ENCODE measurements at regions not wholly inside any gene's neighbourhood (a gene's known extent, or its start where the extent isn't known, plus 50 kb on each side); places are given as distances from the start of the nearest gene placed in this dataset.
A peak's percentile ranks its signal among the peaks of the same experiment; 100 is the strongest.
"Not testable (repeated sequence)": the region's sequence is repeated elsewhere in the genome, so short reads cannot be mapped to it uniquely, and the experiment has no call there.

DNA sequence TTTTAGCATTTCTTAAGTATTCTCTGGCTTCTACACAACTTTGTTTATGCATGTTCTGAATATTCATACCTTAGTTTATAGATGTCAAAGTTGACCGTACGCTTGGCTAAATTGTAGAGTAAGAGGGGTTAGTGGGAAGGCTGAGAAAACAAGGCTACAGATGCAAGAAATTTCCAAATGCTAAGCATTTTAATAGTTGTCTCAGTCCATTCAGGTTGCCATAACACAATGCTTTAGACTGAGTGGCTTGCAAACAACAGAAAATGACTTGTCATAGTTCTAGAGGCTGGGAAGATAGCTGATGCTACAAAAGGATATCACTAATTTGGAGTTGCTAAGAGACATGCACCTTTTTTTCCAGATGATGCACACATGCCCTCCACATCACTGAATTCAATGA is 53.0 kb upstream of the C1QTNF3 start:
- H3K36me3 Mint-ChIP-seq; CTCF ChIA-PET; H3K4me3 Mint-ChIP-seq; H3K27ac Mint-ChIP-seq; DNase-seq; H3K4me1 Mint-ChIP-seq; ATAC-seq; H3K9me3 Mint-ChIP-seq (ENCODE audit: low read depth); H3K27me3 Mint-ChIP-seq: not testable (repeated sequence)

DNA sequence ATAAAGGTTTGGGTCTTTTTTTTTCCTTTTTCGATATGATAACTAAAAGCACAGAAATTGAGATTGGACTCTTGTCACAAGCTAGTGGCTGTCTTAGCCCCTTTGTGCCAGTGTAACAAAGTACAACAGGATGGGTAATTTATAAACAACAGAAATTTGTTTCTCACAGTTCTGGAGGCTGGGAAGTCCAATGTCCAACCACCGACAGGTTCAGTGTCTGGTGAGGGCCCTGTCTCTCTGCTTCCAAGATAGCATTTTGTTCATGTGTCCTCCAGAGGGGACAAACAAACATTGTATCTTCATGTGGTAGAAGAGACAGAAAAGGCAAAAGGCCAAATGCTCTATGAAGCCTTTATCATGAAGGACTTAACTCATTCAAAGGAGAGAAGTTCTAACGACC is 56.9 kb upstream of the C1QTNF3 start:
- H3K36me3 Mint-ChIP-seq; DNase-seq; CTCF ChIA-PET; H3K4me3 Mint-ChIP-seq; H3K27me3 Mint-ChIP-seq; H3K27ac Mint-ChIP-seq; H3K4me1 Mint-ChIP-seq; H3K9me3 Mint-ChIP-seq (ENCODE audit: low read depth); ATAC-seq: not testable (repeated sequence)

DNA sequence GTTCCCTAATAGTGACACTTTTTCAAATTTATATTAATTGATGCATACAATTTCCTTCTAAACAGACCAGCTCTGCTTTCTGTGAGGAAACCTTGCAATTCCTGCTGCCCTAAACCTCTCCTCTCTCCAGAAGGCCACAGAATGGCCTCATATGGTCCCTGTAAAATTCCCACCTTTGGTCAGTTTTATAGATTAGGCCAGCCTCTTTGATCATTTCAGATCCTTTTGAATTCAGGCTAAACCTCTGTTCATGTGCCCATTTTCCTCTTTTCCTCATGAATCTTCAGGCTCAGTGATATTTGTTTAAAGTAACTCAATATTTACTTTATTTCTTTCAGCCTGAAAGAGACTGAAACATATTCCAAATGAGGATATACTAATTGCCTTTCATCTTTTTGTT is 58.6 kb upstream of the C1QTNF3 start:
- CTCF ChIA-PET; H3K27me3 Mint-ChIP-seq; DNase-seq; H3K4me1 Mint-ChIP-seq; H3K4me3 Mint-ChIP-seq; H3K27ac Mint-ChIP-seq; H3K36me3 Mint-ChIP-seq; H3K9me3 Mint-ChIP-seq (ENCODE audit: low read depth); ATAC-seq: not testable (repeated sequence)

DNA sequence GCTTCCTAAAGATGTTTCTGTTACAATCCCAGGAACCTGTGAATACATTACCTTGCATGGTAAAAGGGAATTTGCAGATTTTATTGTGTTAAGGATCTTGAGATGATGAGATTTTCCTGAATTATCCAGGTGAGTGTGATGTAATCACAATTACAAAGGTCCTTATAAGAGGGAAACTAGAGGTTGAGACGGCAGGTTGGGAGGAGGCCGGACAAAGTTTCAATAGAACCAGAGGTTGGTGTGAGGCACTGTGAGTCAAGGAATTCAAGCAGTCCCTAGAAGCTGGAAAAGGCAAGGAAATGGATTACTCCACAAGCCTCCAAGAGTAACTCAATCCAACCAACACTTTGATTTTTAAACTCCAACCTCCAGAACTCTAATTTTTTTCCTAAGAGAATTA is 65.9 kb upstream of the C1QTNF3 start:
- H3K27me3 Mint-ChIP-seq = not testable (repeated sequence)

DNA sequence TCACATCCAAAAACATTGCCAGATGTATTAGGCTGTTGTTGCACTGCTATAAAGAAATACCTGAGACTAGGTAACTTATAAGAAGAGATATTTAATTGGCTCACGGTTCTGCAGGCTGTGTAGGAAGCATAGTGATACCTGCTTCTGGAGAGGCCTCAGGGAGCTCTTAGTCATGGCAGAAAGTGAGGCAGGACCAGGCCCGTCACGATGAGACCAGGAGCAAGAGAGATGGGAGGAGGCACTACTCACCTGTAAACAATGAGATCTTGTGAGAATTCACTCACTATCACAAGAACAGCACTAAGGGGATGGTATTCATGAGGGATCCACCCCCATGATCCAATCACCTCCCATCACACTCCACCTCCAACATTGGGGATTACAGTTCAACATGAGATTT is 81.3 kb upstream of the C1QTNF3 start:
- CTCF ChIA-PET; DNase-seq; H3K4me1 Mint-ChIP-seq; H3K27me3 Mint-ChIP-seq; H3K9me3 Mint-ChIP-seq (ENCODE audit: low read depth); H3K27ac Mint-ChIP-seq; H3K4me3 Mint-ChIP-seq; H3K36me3 Mint-ChIP-seq; ATAC-seq: not testable (repeated sequence)

More for the DNA sequence above, 65.9 kb upstream of the C1QTNF3 start:
- H3K4me3 Mint-ChIP-seq; ATAC-seq; H3K36me3 Mint-ChIP-seq; DNase-seq; CTCF ChIA-PET; H3K27ac Mint-ChIP-seq; H3K9me3 Mint-ChIP-seq (ENCODE audit: low read depth); H3K4me1 Mint-ChIP-seq: not testable (repeated sequence)

DNA sequence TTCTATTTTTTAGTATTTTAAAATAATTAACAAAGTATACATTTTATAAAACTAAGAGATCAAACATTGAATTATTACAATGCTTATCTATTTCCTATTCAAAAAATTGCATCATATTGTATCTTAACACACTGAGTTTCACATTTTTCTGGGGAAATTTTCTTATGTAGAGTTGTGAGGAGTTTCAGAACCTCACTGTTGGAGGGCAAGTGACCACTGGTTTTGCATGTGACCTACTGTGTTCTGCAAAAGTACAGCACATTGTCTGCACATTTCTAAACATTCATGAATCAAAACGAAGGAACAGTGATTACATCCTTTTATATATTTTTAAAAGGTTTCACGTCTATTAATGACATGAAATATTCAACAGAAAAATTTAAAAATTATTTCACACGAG is 82.3 kb upstream of the C1QTNF3 start:
- H3K9me3 Mint-ChIP-seq (ENCODE audit: low read depth); H3K36me3 Mint-ChIP-seq; ATAC-seq; H3K4me1 Mint-ChIP-seq; CTCF ChIA-PET; H3K27me3 Mint-ChIP-seq; H3K27ac Mint-ChIP-seq; DNase-seq; H3K4me3 Mint-ChIP-seq: not testable (repeated sequence)

DNA sequence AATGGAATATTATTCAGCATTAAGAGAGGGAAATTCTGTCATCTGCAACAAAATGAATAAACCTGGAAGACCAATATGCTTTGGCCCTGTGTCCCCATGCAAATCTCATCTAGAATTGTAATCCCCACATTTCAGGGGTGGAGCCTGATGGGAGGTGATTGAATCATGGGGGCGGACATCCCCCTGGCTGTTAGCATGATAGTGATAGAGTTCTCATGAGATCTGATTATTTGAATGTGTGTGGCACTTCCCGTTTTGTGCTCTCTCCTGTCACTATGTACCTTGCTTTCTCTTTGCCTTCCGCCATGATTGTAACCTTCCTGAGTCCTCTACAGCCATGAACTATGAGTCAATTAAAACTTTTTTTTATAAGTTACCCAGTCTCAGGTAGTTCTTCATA is 83.7 kb upstream of the C1QTNF3 start:
- H3K9me3 Mint-ChIP-seq (ENCODE audit: low read depth); CTCF ChIA-PET; H3K27me3 Mint-ChIP-seq; DNase-seq; H3K4me1 Mint-ChIP-seq; H3K27ac Mint-ChIP-seq; H3K36me3 Mint-ChIP-seq; ATAC-seq; H3K4me3 Mint-ChIP-seq: not testable (repeated sequence)

DNA sequence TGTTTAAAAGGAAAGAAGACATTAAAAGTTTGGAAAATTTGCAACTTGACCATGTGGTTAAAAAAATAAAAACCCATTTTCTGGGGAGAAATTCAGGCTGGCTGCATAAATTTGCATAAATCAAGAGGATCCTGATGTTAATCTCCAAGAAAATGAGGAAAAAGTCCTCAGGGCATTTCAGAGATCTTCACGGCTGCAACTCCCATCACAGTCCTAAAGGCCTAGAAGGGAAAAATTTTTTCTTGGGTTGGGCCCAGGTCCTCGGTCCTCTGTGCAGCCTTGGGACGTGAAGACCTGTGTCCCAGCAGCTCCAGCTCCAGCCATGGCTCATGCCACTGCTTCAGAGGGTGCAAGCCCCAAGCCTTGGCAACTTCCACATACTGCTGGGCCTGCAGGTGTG is 84.8 kb upstream of the C1QTNF3 start:
- ATAC-seq; H3K9me3 Mint-ChIP-seq (ENCODE audit: low read depth); H3K27me3 Mint-ChIP-seq; DNase-seq; CTCF ChIA-PET; H3K4me1 Mint-ChIP-seq; H3K27ac Mint-ChIP-seq; H3K4me3 Mint-ChIP-seq; H3K36me3 Mint-ChIP-seq: not testable (repeated sequence)

DNA sequence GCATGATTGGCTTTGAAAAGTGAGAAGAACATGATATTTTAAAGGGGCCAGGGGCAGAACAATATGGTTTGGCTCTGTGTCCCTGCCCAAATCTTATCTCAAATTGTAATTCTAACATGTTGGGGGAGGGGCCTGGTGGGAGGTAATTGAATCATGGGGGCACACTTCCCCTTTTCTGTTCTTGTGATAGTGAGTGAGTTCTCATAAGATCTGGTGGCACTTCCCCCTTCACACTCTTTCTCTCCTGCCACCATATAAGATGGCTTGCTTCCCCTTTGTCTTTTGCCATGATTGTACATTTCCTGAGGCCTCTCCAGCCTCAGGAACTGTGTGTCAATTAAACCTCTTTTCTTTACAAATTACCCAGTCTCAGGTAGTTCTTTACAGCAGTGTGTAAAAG is 85.9 kb upstream of the C1QTNF3 start:
- H3K36me3 Mint-ChIP-seq, CTCF ChIA-PET: not testable (repeated sequence)

DNA sequence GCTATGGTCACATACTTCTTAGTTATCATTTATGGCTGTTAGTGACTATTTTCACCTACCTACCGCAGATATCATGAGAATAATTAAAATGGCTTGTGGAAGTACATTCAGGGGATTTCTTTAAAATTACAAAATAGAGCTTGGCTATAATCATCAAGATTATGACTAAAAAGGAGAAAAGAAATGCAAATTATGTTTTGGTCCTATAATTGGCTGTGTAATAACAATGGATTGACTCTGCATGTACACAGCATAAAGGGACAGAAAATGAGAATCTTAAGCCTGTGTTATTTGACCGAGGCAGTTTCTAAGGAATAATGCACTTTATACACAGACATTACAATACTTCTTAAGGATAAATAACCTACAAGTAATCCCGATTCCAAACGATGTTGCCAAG is 112.0 kb upstream of the C1QTNF3 start:
- H3K4me1 Mint-ChIP-seq; H3K4me3 Mint-ChIP-seq; DNase-seq; H3K27me3 Mint-ChIP-seq; CTCF ChIA-PET; H3K9me3 Mint-ChIP-seq (ENCODE audit: low read depth); ATAC-seq; H3K36me3 Mint-ChIP-seq; H3K27ac Mint-ChIP-seq: not testable (repeated sequence)

More for the DNA sequence above, 85.9 kb upstream of the C1QTNF3 start:
- H3K9me3 Mint-ChIP-seq (ENCODE audit: low read depth); DNase-seq; H3K4me1 Mint-ChIP-seq; H3K27ac Mint-ChIP-seq; ATAC-seq; H3K4me3 Mint-ChIP-seq; H3K27me3 Mint-ChIP-seq: not testable (repeated sequence)

DNA sequence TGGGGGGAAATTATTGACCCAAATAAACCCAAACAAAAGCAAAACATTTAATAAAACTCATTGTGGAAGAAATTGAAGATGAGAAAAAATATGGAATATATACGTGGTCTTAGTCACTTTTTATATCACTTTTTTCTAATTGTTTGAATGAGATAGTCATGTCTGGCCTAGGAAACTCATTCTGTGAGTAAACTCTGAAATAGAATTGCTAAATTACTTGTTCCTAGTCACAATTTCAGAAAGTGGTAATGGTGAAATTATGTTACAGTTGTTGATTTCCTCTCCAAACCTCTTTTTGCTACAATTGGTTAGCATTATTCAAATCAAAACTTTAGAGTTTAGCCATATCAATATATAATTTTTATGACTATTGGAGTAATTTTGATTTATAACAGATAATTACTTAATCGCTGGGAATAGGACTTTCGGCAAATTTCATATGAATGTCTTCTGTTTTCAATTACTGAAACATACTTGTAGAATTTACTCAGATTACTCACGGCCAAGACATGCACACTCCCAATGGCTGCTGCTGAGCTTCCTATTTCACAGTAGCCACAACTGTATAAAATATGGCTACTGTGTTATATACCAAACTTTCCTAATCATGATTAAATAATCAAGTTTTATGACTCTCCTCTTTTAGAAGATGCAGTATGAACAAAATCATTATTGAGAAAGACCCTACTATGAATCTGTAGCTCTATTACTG is 113.8 kb upstream of the C1QTNF3 start:
- H3K4me1 Mint-ChIP-seq = not testable (repeated sequence)

DNA sequence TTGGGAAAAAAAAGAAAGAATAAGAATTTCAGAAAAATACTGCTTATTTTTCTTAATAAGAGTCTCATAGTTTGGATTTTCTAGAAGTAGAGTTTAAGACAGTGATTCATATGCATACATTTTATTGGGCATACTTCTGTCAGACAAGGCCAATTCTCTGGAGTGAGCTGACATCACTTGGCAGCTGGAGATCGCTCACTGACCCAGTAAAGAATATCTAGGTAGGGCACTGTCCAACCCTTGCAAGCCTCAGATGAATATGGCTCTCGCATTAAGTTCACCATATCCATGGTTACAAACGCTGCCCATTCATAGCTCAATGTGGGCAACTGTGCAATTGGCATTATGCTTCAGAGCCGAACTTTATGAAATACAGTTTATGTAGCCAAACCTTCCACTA is 117.9 kb upstream of the C1QTNF3 start:
- H3K4me1 Mint-ChIP-seq; H3K9me3 Mint-ChIP-seq (ENCODE audit: low read depth); H3K27me3 Mint-ChIP-seq; DNase-seq; ATAC-seq; H3K4me3 Mint-ChIP-seq; H3K27ac Mint-ChIP-seq; H3K36me3 Mint-ChIP-seq; CTCF ChIA-PET: not testable (repeated sequence)

More for the DNA sequence above, 113.8 kb upstream of the C1QTNF3 start:
- CTCF ChIA-PET; H3K27me3 Mint-ChIP-seq; H3K4me3 Mint-ChIP-seq; H3K27ac Mint-ChIP-seq; DNase-seq; H3K36me3 Mint-ChIP-seq; H3K9me3 Mint-ChIP-seq (ENCODE audit: low read depth): not testable (repeated sequence)
- peak; percentile 53 for ATAC-seq

DNA sequence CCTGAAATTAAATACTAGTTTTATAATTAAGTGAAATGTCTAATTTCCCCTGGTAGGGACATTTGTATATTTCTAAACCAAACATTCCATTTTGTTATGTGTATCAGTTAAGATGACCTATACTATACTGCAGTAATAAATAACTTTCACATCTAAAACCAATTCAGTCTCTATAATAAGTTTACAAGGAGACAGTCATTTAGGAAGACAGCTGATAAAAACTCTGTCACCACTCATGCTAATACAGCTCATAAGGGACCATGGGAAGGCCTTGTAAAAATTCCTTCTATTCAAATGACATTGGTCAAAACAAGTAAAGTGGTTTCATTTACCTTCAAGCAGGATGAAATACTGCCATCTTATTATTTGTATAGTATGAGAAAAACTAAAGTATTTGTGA is 128.4 kb upstream of the C1QTNF3 start:
- CTCF ChIA-PET; H3K27me3 Mint-ChIP-seq; H3K9me3 Mint-ChIP-seq (ENCODE audit: low read depth); DNase-seq; H3K4me3 Mint-ChIP-seq; H3K27ac Mint-ChIP-seq; H3K4me1 Mint-ChIP-seq; ATAC-seq: not testable (repeated sequence)
- peaks cover 15% of the 10 kb centered on the region for H3K36me3 Mint-ChIP-seq

DNA sequence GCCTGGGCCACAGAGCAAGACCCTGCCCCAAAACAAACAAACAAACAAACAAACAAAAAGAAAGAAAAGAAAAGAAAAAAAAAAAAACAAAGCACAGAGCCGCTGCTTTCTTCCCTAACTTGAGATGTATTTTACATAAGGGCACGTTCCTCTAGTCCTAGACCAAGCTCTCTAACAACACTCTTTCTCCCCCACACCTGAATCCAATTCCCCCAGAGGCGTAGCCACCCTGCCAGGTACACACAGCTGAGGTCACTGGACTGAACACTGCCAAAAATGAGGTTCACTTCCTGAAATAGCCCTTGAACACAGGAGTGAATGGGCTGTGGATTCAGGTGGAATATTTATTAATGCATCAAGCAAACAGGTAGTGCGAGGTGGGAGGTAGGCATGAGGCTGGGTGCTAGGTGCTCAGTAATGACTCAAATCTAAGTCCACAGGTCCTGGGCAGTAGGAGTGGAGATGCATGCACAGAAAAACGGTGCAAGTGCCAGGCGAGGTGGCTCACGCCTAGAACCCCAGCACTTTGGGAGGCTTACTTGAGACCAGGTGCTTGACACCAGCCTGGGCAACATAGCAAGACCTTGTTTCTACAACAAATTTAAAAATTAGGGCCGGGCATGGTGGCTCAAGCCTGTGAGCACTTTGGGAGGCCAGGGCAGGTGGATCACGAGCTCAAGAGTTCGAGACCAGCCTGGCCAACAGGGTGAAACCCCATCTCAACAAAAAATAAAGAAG is 136.6 kb upstream of the C1QTNF3 start:
- H3K9me3 Mint-ChIP-seq (ENCODE audit: low read depth); ATAC-seq; H3K27me3 Mint-ChIP-seq; H3K4me3 Mint-ChIP-seq; H3K4me1 Mint-ChIP-seq; H3K27ac Mint-ChIP-seq; CTCF ChIA-PET: not testable (repeated sequence)
- peaks cover 10% of the 10 kb centered on the region for H3K36me3 Mint-ChIP-seq
- peak; percentile 67 for DNase-seq
